ENCODE measurements at regions not wholly inside any gene's neighbourhood (a gene's known extent, or its start where the extent isn't known, plus 50 kb on each side); places are given as distances from the start of the nearest gene placed in this dataset.
A peak's percentile ranks its signal among the peaks of the same experiment; 100 is the strongest.

- no peak for DNase-seq (ENCODE audit: low spot score)
- CTCF ChIA-PET: interaction anchor here (1.4 to 2.9 kb wide), 2 partner anchors 207 to 230 kb away, joined by 3 to 18 read pairs; no protein-coding TSS in a partner anchor
- POLR2A ChIA-PET: no interaction called here
These were observed 237.3 kb upstream of the SP8 start for GRCh38 chr7:21023841-21024484.

DNA sequence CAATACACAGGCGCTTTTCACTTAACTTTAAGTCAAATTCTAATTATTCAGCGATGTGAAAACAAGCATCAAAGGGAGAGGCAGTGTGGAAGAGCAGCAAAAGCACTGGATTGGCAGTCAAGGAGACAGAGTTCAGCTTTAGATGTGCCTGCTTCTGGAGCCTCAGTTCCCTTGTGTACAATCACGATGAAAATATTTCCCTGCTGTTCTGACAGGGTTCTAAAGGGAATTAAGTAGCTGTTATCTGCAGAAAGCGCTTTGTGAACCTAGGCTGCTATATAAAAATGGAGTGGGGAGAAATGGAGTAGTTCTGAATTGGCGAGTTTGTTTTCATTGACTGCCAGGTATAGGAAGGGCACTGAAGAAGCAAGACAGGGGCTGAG is 237.8 kb upstream of the SP8 start:
- Mint-ChIP-seq H3K4me3 (no peak overlapping the region), H3K27me3 (ENCODE audit: low read depth) (no peaks in the 10 kb centered on the region), H3K36me3 (no peaks in the 10 kb centered on the region), H3K9me3 (no peaks in the 10 kb centered on the region), H3K4me1 (peaks cover 58% of the 10 kb centered on the region), H3K27ac (no peak overlapping the region)
- no peak for TF ChIP-seq IRF1 (CRISPR knock-in tag; IDR thresholded peaks at IDR 0.05)
- no peak for TF ChIP-seq ZNF317 (CRISPR knock-in tag; IDR thresholded peaks at IDR 0.05; ENCODE audit: borderline replicate concordance, low read depth)
- TF ChIP-seq ZNF219 (CRISPR knock-in tag; IDR thresholded peaks at IDR 0.05; ENCODE audit: borderline replicate concordance): no peak
- TF ChIP-seq CDX4 (CRISPR knock-in tag; IDR thresholded peaks at IDR 0.05; ENCODE audit: borderline replicate concordance): no peak
- TF ChIP-seq OVOL2 (CRISPR knock-in tag; IDR thresholded peaks at IDR 0.05; ENCODE audit: borderline replicate concordance): no peak
- POLR2A ChIA-PET: no interaction called here
- CTCF ChIA-PET: interaction anchor here (1.4 to 2.9 kb wide), 2 partner anchors 207 to 230 kb away, joined by 3 to 18 read pairs; no protein-coding TSS in a partner anchor
- ATAC-seq (peak; percentile 8; the same call in 1 of the 2 replicates), DNase-seq (ENCODE audit: low spot score) (no peak)

More at GRCh38 chr7:21023841-21024484, 237.3 kb upstream of the SP8 start:
- ATAC-seq: peak; percentile 72
- Mint-ChIP-seq H3K36me3 (no peaks in the 10 kb centered on the region), H3K4me3 (no peak overlapping the region), H3K4me1 (peaks cover 53% of the 10 kb centered on the region), H3K9me3 (no peaks in the 10 kb centered on the region), H3K27ac (peak overlapping the region; percentile 26; the same call in 1 of the 2 replicates), H3K27me3 (ENCODE audit: low read depth) (no peaks in the 10 kb centered on the region)
- TF ChIP-seq ZNF138 (CRISPR knock-in tag; conservative IDR thresholded peaks at IDR 0.05): no peak
- TF ChIP-seq ZNF121 (CRISPR knock-in tag; IDR thresholded peaks at IDR 0.05): no peak
- no peak for TF ChIP-seq EMX1 (CRISPR knock-in tag; IDR thresholded peaks at IDR 0.05)
- TF ChIP-seq, protein P1, sequence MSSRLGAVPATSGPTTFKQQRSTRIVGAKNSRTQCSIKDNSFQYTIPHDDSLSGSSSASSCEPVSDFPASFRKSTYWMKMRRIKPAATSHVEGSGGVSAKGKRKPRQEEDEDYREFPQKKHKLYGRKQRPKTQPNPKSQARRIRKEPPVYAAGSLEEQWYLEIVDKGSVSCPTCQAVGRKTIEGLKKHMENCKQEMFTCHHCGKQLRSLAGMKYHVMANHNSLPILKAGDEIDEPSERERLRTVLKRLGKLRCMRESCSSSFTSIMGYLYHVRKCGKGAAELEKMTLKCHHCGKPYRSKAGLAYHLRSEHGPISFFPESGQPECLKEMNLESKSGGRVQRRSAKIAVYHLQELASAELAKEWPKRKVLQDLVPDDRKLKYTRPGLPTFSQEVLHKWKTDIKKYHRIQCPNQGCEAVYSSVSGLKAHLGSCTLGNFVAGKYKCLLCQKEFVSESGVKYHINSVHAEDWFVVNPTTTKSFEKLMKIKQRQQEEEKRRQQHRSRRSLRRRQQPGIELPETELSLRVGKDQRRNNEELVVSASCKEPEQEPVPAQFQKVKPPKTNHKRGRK (CRISPR knock-in tag; IDR thresholded peaks at IDR 0.05; ENCODE audit: borderline replicate concordance): no peak
- TF ChIP-seq, protein P2, sequence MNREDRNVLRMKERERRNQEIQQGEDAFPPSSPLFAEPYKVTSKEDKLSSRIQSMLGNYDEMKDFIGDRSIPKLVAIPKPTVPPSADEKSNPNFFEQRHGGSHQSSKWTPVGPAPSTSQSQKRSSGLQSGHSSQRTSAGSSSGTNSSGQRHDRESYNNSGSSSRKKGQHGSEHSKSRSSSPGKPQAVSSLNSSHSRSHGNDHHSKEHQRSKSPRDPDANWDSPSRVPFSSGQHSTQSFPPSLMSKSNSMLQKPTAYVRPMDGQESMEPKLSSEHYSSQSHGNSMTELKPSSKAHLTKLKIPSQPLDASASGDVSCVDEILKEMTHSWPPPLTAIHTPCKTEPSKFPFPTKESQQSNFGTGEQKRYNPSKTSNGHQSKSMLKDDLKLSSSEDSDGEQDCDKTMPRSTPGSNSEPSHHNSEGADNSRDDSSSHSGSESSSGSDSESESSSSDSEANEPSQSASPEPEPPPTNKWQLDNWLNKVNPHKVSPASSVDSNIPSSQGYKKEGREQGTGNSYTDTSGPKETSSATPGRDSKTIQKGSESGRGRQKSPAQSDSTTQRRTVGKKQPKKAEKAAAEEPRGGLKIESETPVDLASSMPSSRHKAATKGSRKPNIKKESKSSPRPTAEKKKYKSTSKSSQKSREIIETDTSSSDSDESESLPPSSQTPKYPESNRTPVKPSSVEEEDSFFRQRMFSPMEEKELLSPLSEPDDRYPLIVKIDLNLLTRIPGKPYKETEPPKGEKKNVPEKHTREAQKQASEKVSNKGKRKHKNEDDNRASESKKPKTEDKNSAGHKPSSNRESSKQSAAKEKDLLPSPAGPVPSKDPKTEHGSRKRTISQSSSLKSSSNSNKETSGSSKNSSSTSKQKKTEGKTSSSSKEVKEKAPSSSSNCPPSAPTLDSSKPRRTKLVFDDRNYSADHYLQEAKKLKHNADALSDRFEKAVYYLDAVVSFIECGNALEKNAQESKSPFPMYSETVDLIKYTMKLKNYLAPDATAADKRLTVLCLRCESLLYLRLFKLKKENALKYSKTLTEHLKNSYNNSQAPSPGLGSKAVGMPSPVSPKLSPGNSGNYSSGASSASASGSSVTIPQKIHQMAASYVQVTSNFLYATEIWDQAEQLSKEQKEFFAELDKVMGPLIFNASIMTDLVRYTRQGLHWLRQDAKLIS (CRISPR knock-in tag; IDR thresholded peaks at IDR 0.05; ENCODE audit: borderline replicate concordance): no peak
- no peak for TF ChIP-seq ZNF219 (CRISPR knock-in tag; IDR thresholded peaks at IDR 0.05; ENCODE audit: borderline replicate concordance)
- no peak for TF ChIP-seq SMAD3 (CRISPR knock-in tag; IDR thresholded peaks at IDR 0.05; ENCODE audit: borderline replicate concordance)
- TF ChIP-seq CREB1 (CRISPR knock-in tag; IDR thresholded peaks at IDR 0.05): no peak
- no peak for TF ChIP-seq CBFB (CRISPR knock-in tag; IDR thresholded peaks at IDR 0.05; ENCODE audit: low read depth)
- no peak for TF ChIP-seq TEAD4 (CRISPR knock-in tag; IDR thresholded peaks at IDR 0.05)
- no peak for TF ChIP-seq SOX15 (CRISPR knock-in tag; IDR thresholded peaks at IDR 0.05)
- TF ChIP-seq SP1 (CRISPR knock-in tag; conservative IDR thresholded peaks at IDR 0.05): no peak
- TF ChIP-seq, protein P3, sequence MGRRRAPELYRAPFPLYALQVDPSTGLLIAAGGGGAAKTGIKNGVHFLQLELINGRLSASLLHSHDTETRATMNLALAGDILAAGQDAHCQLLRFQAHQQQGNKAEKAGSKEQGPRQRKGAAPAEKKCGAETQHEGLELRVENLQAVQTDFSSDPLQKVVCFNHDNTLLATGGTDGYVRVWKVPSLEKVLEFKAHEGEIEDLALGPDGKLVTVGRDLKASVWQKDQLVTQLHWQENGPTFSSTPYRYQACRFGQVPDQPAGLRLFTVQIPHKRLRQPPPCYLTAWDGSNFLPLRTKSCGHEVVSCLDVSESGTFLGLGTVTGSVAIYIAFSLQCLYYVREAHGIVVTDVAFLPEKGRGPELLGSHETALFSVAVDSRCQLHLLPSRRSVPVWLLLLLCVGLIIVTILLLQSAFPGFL (CRISPR knock-in tag; IDR thresholded peaks at IDR 0.05; ENCODE audit: borderline replicate concordance): no peak
- TF ChIP-seq ATF1 (CRISPR knock-in tag; IDR thresholded peaks at IDR 0.05): no peak
- TF ChIP-seq ZNF317 (CRISPR knock-in tag; IDR thresholded peaks at IDR 0.05; ENCODE audit: borderline replicate concordance, low read depth): no peak
- no peak for TF ChIP-seq TEAD1 (CRISPR knock-in tag; IDR thresholded peaks at IDR 0.05)
